Endothelial cell of umbilical vein (primary cell): ENCODE measurements at regions not wholly inside any gene's neighbourhood (a gene's known extent, or its start where the extent isn't known, plus 50 kb on each side); places are given as distances from the start of the nearest gene placed in this dataset.

Experiments used
- BruUV-seq: library from RNA; stranded (reverse); fragments of 400-500 nt; replicated peaks from 2 replicates; lab custom pipeline; 2021; lab: Mats Ljungman, UMichigan
- CTCF ChIA-PET: fragments of 300-600, 350-600 bp; sonication (Branson Sonifier 250); formaldehyde crosslinking; loops from one replicate; lab custom pipeline; 2021; ENCODE audit warnings: antibody characterized with exemption, inconsistent platforms; lab: Charles Lee
- POLR2A ChIA-PET: fragments of 300-600, 350-600 bp; sonication (Branson Sonifier 250); formaldehyde crosslinking; loops from one replicate; lab custom pipeline; 2021; ENCODE audit warnings: antibody characterized with exemption, inconsistent platforms; lab: Charles Lee
- DNase-seq: peaks from one replicate; pipeline ENCODE4 v3.0.0-alpha.2; 2011; ENCODE audit warnings: low read depth, low spot score
- FAIRE-seq: peaks from 2 replicates; lab custom pipeline; 2011; peaks lifted over from hg19 to GRCh38; lab: Jason Lieb, UNC
- H2AFZ ChIP-seq: 2 replicates; pipeline ENCODE4 v1.6.0; 2012; ENCODE audit warnings: low read depth, low read length, control low read depth, inconsistent platforms
- H3K27ac ChIP-seq: 2 replicates; pipeline ENCODE4 v1.5.1; 2011; ENCODE audit warnings: low read depth, mild to moderate bottlenecking, control low read depth, low read length, moderate library complexity; ENCODE audit not compliant: insufficient read depth
- H3K27me3 ChIP-seq, 2 experiments: 2 replicates each; pipeline versions ENCODE4 v1.6.0 to v1.6.1; 2011; ENCODE audit warnings: low read length in 2 of 2, mixed read lengths in 1 of 2; ENCODE audit not compliant: control insufficient read depth in 2 of 2, insufficient read depth in 2 of 2
- H3K36me3 ChIP-seq, 2 experiments: 2 replicates in 1 of 2; 3 replicates in 1 of 2; pipeline ENCODE4 v1.5.1; 2011; ENCODE audit warnings: low read length in 2 of 2, mild to moderate bottlenecking in 1 of 2, moderate library complexity in 1 of 2; ENCODE audit not compliant: control insufficient read depth in 2 of 2, insufficient read depth in 2 of 2; ENCODE audit errors: extremely low read depth in 1 of 2
- H3K4me1 ChIP-seq: 3 replicates; pipeline ENCODE4 v1.5.1; 2011; ENCODE audit warnings: mild to moderate bottlenecking, low read length; ENCODE audit not compliant: control insufficient read depth, insufficient read depth; ENCODE audit errors: extremely low read depth
- H3K4me2 ChIP-seq: 2 replicates; pipeline ENCODE4 v1.6.1; 2011; ENCODE audit warnings: low read length, control low read depth, mixed read lengths; ENCODE audit not compliant: insufficient read depth
- H3K4me3 ChIP-seq, 3 experiments: fragments of 200-600 bp in 1 of 3; sonication (generic), shearing (Covaris generic) in 1 of 3; replicated peaks in 1 of 3; 2 replicates each; pipeline ENCODE4 v1.5.1; 2011 to 2016; ENCODE audit warnings: control low read depth in 3 of 3, low read length in 3 of 3, mild to moderate bottlenecking in 2 of 3, inconsistent platforms in 1 of 3, low read depth in 1 of 3, moderate library complexity in 1 of 3; ENCODE audit not compliant: insufficient read depth in 1 of 3
- H3K79me2 ChIP-seq: 2 replicates; pipeline ENCODE4 v1.6.0; 2012; ENCODE audit warnings: low read length, inconsistent platforms; ENCODE audit not compliant: control insufficient read depth, insufficient read depth
- H3K9ac ChIP-seq: replicated peaks from 2 replicates; pipeline ENCODE3; 2011; ENCODE audit warnings: low read length, control low read depth; ENCODE audit not compliant: insufficient read depth; ENCODE audit errors: extremely low read depth
- H3K9me1 ChIP-seq: replicated peaks from 3 replicates; pipeline ENCODE4 v1.6.0; 2011; ENCODE audit warnings: mild to moderate bottlenecking, low read length; ENCODE audit not compliant: control insufficient read depth, insufficient read depth; ENCODE audit errors: extremely low read depth
- H3K9me3 ChIP-seq: replicated peaks from 2 replicates; pipeline ENCODE4 v1.5.1; 2012; ENCODE audit warnings: low read length, inconsistent platforms; ENCODE audit not compliant: control insufficient read depth, insufficient read depth
- H4K20me1 ChIP-seq: replicated peaks from 2 replicates; pipeline ENCODE3; 2011; ENCODE audit warnings: mild to moderate bottlenecking, low read length; ENCODE audit not compliant: control insufficient read depth, insufficient read depth; ENCODE audit errors: extremely low read depth
- FOS ChIP-seq: IDR thresholded peaks from 2 replicates; pipeline ENCODE4 v1.6.1; 2011; ENCODE audit warnings: mild to moderate bottlenecking, low read length, moderate library complexity, borderline replicate concordance; ENCODE audit not compliant: insufficient read depth
- GATA2 ChIP-seq: IDR thresholded peaks from 2 replicates; pipeline ENCODE4 v1.7.0; 2011; ENCODE audit warnings: low read depth, mild to moderate bottlenecking, moderate library complexity, mixed read lengths, low read length; ENCODE audit not compliant: insufficient read length, insufficient read depth
- JUN ChIP-seq: IDR thresholded peaks from 2 replicates; pipeline ENCODE4 v1.6.1; 2011; ENCODE audit warnings: borderline replicate concordance, low read depth; ENCODE audit not compliant: insufficient read length, insufficient read depth
- MYC ChIP-seq: IDR thresholded peaks from one replicate; pipeline ENCODE4 v1.6.1; 2011; ENCODE audit warnings: mild to moderate bottlenecking, low read depth, low read length
- POLR2A ChIP-seq: IDR thresholded peaks from 2 replicates; pipeline ENCODE4 v1.6.1; 2012; ENCODE audit warnings: low read depth, mild to moderate bottlenecking, control low read depth, low read length
- POLR2AphosphoS5 ChIP-seq: IDR thresholded peaks from 2 replicates; pipeline ENCODE4 v1.6.1; 2012; ENCODE audit warnings: low read depth, mild to moderate bottlenecking, control low read depth, low read length, moderate library complexity; ENCODE audit not compliant: insufficient read depth
- dilution Hi-C: fragments of 300-500 bp; cut with MboI; formaldehyde crosslinking; loops from one replicate; pipeline ENCODE4 v1.15.0; 2019; ENCODE audit warnings: low sequenced_read_pairs; ENCODE audit not compliant: extremely low pct_ligation_motif_present
- intact Hi-C: fragments of 100-400 bp; cut with micrococcal nuclease; formaldehyde crosslinking; loops from one replicate; pipeline ENCODE4 v1.10.0; 2022

GRCh38 chr7:86155623-86156022 is 488.1 kb upstream of the GRM3 start:
- no peak overlapping the region for H3K4me2 ChIP-seq
- CTCF ChIA-PET: no interaction called here
- FAIRE-seq (no peak), DNase-seq (no peak)
- H3K9me1 ChIP-seq: no peaks in the 10 kb centered on the region
- H3K36me3 ChIP-seq: no peaks in the 10 kb centered on the region
- H3K79me2 ChIP-seq: no peaks in the 10 kb centered on the region
- H3K4me1 ChIP-seq: no peaks in the 10 kb centered on the region
- TF ChIP-seq GATA2: no peak
- TF ChIP-seq MYC: no peak
- no peak overlapping the region for H2AFZ ChIP-seq
- no TSS peak for BruUV-seq
- no peak overlapping the region for H3K4me3 ChIP-seq
- dilution Hi-C loops (no loop called here), intact Hi-C loops (no loop called here)
- no peak overlapping the region for H3K27ac ChIP-seq
- POLR2A ChIA-PET: no interaction called here
- H3K9me3 ChIP-seq: no peaks in the 10 kb centered on the region
- no peaks in the 10 kb centered on the region for H3K27me3 ChIP-seq
- H4K20me1 ChIP-seq: no peaks in the 10 kb centered on the region
- H3K9ac ChIP-seq: no peak overlapping the region

DNA sequence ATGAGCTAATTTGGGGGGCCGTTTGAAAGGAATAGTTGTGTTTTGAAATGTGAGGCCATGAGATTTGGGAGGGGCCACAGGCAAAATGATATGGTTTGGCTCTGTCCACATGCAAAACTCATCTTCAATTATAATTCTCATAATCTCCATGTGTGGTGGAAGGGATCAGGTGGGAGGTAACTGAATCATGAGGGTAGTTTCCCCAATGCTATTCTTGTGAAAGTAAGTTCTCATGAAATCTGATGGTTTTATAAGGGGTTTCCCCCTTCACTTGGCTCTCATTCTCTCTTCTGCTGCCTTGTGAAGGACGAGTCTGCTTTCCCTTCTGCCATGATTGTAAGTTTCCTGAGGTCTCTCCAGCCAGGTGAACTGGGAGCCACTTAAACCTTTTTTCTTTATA is 490.8 kb upstream of the GRM3 start:
- no peak for TF ChIP-seq POLR2AphosphoS5
- TF ChIP-seq JUN: no peak
- no peak for TF ChIP-seq POLR2A
- TF ChIP-seq FOS: no peak
- dilution Hi-C loops (no loop called here), intact Hi-C loops (no loop called here)
- no peaks in the 10 kb centered on the region for H3K36me3 ChIP-seq
- peaks cover 3% of the 10 kb centered on the region for H3K9me3 ChIP-seq
- no peak overlapping the region for H3K27ac ChIP-seq
- no peaks in the 10 kb centered on the region for H4K20me1 ChIP-seq
- no peak overlapping the region for H3K9ac ChIP-seq
- H3K79me2 ChIP-seq: no peaks in the 10 kb centered on the region
- H3K9me1 ChIP-seq: no peaks in the 10 kb centered on the region
- H3K4me3 ChIP-seq: no peak overlapping the region
- H3K4me1 ChIP-seq: no peaks in the 10 kb centered on the region
- DNase-seq (no peak), FAIRE-seq (no peak)
- H2AFZ ChIP-seq: no peak overlapping the region
- no peaks in the 10 kb centered on the region for H3K27me3 ChIP-seq
- CTCF ChIA-PET: no interaction called here
- POLR2A ChIA-PET: no interaction called here
- BruUV-seq: no TSS peak
- no peak overlapping the region for H3K4me2 ChIP-seq
